Body of pancreas (tissue), 4 donors: ENCODE measurements at regions not wholly inside any gene's neighbourhood (a gene's known extent, or its start where the extent isn't known, plus 50 kb on each side); places are given as distances from the start of the nearest gene placed in this dataset.

Experiments used
- ATAC-seq: fragments of 150-250 bp; one replicate; pipeline ENCODE4 v1.9.1; 2016
- DNase-seq, 4 donors: peaks; one replicate each; pipeline ENCODE4 v3.0.0-alpha.2; 2019
- H3K27ac ChIP-seq, 4 donors: fragments of 200-600 bp; sonication (generic); 1 replicate in 3 of 4; 2 replicates in 1 of 4; pipeline versions ENCODE4 v1.5.1 to v1.6.1; 2016 to 2019; ENCODE audit warnings: mild to moderate bottlenecking in 1 of 4, mixed read lengths in 1 of 4, moderate library complexity in 1 of 4
- H3K27me3 ChIP-seq, 2 donors: fragments of 200-600 bp; sonication (generic); one replicate each; pipeline ENCODE4 v1.6.0; 2016; ENCODE audit warnings: mild to moderate bottlenecking in 1 of 2
- H3K36me3 ChIP-seq, 2 donors: fragments of 200-600 bp; sonication (generic); replicated peaks in 1 of 2; 2 replicates each; pipeline ENCODE4 v1.5.1; 2016; ENCODE audit warnings: low read depth in 2 of 2; ENCODE audit not compliant: insufficient read depth in 1 of 2
- H3K4me1 ChIP-seq: fragments of 200-600 bp; sonication (generic); one replicate; pipeline ENCODE4 v1.6.0; 2016
- H3K4me3 ChIP-seq, 2 donors: fragments of 200-600 bp; sonication (generic); 1 replicate in 1 of 2; 2 replicates in 1 of 2; pipeline ENCODE4 v1.5.1; 2016 to 2019
- H3K9me3 ChIP-seq, 3 donors: fragments of 200-600 bp; sonication (generic); 1 replicate in 2 of 3; 2 replicates in 1 of 3; pipeline ENCODE4 v1.5.1; 2016
- CTCF ChIP-seq, 7 experiments: fragments of 450-650 bp in 4 of 7; fragments of 200-600 bp in 3 of 7; sonication (generic) in 3 of 7; IDR thresholded peaks; one replicate each; pipeline ENCODE4 v1.5.1; 2016 to 2019; ENCODE audit warnings: antibody characterized with exemption in 7 of 7
- POLR2A ChIP-seq, 3 donors: fragments of 450-650 bp; IDR thresholded peaks; one replicate each; pipeline ENCODE4 v1.6.1; 2016; ENCODE audit warnings: antibody characterized with exemption in 3 of 3, mild to moderate bottlenecking in 2 of 3
- WGBS, 2 donors: methylation state at CpG; one replicate each; pipeline ENCODE4 v1.1.5; 2017; 5-methylcytosine and 5-hydroxymethylcytosine counted together
- intact Hi-C: fragments of 100-400 bp; cut with DNase I; formaldehyde crosslinking; loops from one replicate; pipeline ENCODE4 v1.15.1; 2023

- no peak for DNase-seq
- Histone ChIP-seq H3K36me3 (no peaks in the 10 kb centered on the region), H3K4me3 (no peak overlapping the region), H3K4me1 (peaks cover 35% of the 10 kb centered on the region), H3K27ac (no peak overlapping the region), H3K27me3 (no peaks in the 10 kb centered on the region), H3K9me3 (no peaks in the 10 kb centered on the region)
- WGBS, 2 donors = 87 to 92% methylated on average over 4 of the region's 4 CpGs
- intact Hi-C loops = no loop called here
- no peak for TF ChIP-seq POLR2A (IDR thresholded peaks at IDR 0.05)
- TF ChIP-seq CTCF (IDR thresholded peaks at IDR 0.05) = no peak
- ATAC-seq = no peak
These were observed 83.3 kb upstream of the ANKRD55 start for GRCh38 chr5:56316299-56316994.

GRCh38 chr5:56314529-56314928, 81.4 kb upstream of the ANKRD55 start:
- peaks cover 55% of the 10 kb centered on the region for H3K4me1 ChIP-seq
- intact Hi-C loops = no loop called here
- TF ChIP-seq POLR2A (IDR thresholded peaks at IDR 0.05) (no peak), CTCF (IDR thresholded peaks at IDR 0.05) (peak in 4 of 7 experiments; percentile 10 to 64 (median 46))
- no peaks in the 10 kb centered on the region for H3K36me3 ChIP-seq
- 35 to 78% methylated on average over 6 of the region's 6 CpGs for WGBS, 2 donors
- H3K27me3 ChIP-seq = no peaks in the 10 kb centered on the region
- DNase-seq = peak in 3 of 4 donors; percentile 29 to 39 (median 33)
- no peak for ATAC-seq
- H3K4me3 ChIP-seq = no peak overlapping the region
- no peaks in the 10 kb centered on the region for H3K9me3 ChIP-seq
- H3K27ac ChIP-seq = no peak overlapping the region

DNA sequence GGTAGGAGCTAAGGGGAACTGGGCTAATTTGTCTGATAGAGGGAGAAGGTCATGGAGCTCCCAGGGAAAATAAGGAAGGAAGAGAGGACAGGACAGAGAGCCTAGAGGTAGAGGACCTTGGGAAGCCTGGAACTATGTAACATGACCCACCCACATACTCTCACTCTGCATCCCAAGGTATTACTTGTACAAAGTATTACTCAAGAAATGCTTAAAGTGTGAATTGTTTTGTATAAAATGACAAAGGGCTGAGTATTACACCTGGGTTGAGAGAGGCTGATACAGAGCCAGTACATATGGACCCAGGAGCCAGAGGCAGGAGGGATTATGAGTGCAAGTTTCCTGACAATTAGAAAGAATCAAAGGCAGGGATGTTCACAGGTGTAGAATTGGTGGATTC, 80.5 kb upstream of the ANKRD55 start:
- H3K27ac ChIP-seq = no peak overlapping the region
- H3K27me3 ChIP-seq = no peaks in the 10 kb centered on the region
- no peak for ATAC-seq
- no peaks in the 10 kb centered on the region for H3K9me3 ChIP-seq
- intact Hi-C loops = no loop called here
- no peak overlapping the region for H3K4me3 ChIP-seq
- no peak for DNase-seq
- TF ChIP-seq CTCF (IDR thresholded peaks at IDR 0.05) (no peak), POLR2A (IDR thresholded peaks at IDR 0.05) (no peak)
- peaks cover 54% of the 10 kb centered on the region for H3K4me1 ChIP-seq
- H3K36me3 ChIP-seq = no peaks in the 10 kb centered on the region

DNA sequence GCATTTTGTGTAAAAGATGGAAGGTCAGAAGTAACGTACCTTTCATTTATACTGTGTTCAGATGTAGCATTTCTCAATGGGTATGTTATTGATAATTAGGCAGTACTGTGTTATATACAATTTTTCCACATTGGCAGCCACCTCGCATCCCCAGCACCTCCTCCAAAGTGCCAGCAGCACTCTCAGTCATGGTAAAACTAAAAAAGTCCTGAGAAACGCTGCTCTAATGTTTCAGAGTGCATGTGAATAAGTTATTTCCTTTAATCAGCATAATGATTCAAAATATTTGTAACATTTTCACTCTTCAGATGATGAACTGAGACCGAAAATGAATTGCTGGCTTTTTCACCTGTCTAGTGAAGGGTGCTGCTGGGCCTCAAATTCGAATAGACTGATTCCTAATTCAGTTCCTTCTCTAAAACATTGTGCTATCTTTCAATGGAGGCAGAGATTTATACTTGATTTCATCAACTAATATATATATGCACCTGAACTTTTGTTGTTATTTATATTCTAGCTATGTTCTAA, 79.9 kb upstream of the ANKRD55 start:
- intact Hi-C loops = no loop called here
- no peak for TF ChIP-seq POLR2A (IDR thresholded peaks at IDR 0.05)
- H3K9me3 ChIP-seq = no peaks in the 10 kb centered on the region
- no peaks in the 10 kb centered on the region for H3K27me3 ChIP-seq
- WGBS, 2 donors = 80 to 94% methylated on average over 5 of the region's 5 CpGs
- peaks cover 59% of the 10 kb centered on the region for H3K4me1 ChIP-seq
- no peaks in the 10 kb centered on the region for H3K36me3 ChIP-seq
- H3K4me3 ChIP-seq = no peak overlapping the region
- DNase-seq = no peak
- peak overlapping the region in 1 of 4 donors; percentile 55 for H3K27ac ChIP-seq
- no peak for ATAC-seq

- ATAC-seq (peak; percentile 65), DNase-seq (peak in 3 of 4 donors; percentile 30 to 60 (median 52))
- Histone ChIP-seq H3K4me3 (no peak overlapping the region), H3K9me3 (no peaks in the 10 kb centered on the region), H3K27ac (peak overlapping the region; percentile 18 to 71 (median 58)), H3K4me1 (peaks cover 74% of the 10 kb centered on the region), H3K36me3 (no peaks in the 10 kb centered on the region), H3K27me3 (no peaks in the 10 kb centered on the region)
- intact Hi-C loops = no loop called here
- 11 to 18% methylated on average over 5 of the region's 5 CpGs for WGBS, 2 donors
- no peak for TF ChIP-seq CTCF (IDR thresholded peaks at IDR 0.05)
- TF ChIP-seq POLR2A (IDR thresholded peaks at IDR 0.05) = no peak
These were observed 78.3 kb upstream of the ANKRD55 start for GRCh38 chr5:56311306-56311905.
